ENCODE measurements at regions not wholly inside any gene's neighbourhood (a gene's known extent, or its start where the extent isn't known, plus 50 kb on each side); places are given as distances from the start of the nearest gene placed in this dataset.
"Not testable (repeated sequence)": the region's sequence is repeated elsewhere in the genome, so short reads cannot be mapped to it uniquely, and the experiment has no call there.

DNA sequence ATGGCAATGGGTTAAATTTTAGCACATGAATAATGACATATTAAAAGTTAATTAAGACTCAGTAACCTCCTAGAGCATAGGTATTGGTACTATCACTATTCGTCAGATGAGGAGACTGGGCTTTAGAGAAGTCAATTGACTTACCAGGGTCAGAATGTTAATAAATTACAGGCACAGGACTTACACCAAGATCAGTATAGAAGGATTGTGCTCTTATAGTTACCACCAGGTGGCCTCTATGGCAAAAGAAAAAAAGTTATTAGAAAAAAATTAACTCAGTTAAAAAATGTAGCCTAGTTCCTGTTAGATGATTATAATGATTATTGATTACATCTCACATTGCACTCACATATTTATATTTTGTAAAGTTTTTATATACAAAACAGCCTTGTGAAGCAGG is 1163.7 kb downstream of the FAM181B start:
- no peak for DNase-seq

DNA sequence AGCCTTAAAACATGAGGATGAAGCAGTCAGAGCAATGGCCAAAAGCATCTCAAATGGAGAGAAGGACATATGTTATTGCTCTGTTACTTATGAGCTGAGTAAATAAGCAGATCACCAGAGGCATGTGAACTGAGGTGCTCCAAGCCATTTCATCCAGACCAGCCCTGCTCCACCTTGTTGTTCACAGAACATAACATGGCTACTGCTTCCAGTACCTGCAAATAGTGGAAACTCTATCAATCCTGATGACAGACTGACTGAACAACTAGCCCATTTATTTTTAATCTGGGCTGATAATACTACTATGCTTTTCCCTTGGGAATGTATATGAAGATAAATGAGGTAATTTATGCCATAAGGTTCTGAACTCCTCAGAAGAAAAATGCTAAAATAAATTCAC is 1164.7 kb downstream of the FAM181B start:
- no peak for DNase-seq

DNA sequence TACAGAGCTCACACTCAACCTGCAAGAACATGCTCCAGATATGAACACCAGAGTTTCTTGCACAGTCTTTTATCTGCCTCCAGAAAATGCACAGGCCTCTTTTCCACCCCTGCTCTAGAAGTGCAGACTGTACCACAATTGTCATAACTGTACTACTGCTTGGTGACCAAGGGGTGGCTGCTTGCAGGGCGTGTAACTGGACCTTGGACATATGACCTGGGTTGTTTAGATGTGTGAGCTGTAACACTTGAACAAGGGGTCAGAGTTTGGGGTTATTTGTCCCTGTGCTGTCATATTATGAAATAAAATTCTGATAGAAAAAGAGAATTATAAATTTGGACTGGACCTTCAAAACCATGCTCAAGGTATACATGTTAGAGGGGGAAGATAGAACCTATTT is 1185.5 kb downstream of the FAM181B start:
- no peak for DNase-seq

DNA sequence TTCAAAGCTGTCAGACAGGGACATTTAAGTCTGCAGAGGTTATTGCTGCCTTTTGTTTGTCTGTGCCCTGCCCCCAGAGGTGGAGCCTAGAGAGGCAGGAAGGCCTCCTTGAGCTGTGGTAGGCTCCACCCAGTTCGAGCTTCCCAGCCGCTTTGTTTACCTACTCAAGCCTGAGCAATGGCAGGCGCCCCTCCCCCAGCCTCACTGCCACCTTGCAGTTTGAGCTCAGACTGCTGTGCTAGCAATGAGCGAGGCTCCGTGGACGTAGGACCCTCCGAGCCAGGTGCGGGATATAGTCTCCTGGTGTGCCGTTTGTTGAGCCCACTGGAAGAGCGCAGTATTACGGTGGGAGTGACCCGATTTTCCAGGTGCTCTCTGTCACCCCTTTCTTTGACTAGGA is 1193.9 kb downstream of the FAM181B start:
- not testable (repeated sequence) for DNase-seq

DNA sequence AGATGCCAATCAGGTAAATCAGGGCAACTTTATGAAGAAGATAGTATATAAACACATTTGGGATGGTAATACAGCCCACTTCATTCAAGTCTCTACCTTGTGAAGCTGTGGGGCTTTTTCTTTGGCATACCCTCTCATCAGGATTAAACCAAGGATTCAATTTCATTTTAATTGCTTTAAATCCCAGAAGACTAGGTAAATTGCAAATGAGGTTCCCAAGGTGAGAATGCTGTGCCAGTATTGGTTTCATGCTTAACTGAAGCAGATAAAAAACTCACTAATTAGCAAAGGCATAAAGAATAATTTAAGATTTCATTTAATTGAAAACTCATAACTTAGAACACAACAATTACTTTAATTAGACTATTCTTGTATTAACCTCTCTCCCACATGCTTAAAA is 1218.1 kb downstream of the FAM181B start:
- DNase-seq: no peak

DNA sequence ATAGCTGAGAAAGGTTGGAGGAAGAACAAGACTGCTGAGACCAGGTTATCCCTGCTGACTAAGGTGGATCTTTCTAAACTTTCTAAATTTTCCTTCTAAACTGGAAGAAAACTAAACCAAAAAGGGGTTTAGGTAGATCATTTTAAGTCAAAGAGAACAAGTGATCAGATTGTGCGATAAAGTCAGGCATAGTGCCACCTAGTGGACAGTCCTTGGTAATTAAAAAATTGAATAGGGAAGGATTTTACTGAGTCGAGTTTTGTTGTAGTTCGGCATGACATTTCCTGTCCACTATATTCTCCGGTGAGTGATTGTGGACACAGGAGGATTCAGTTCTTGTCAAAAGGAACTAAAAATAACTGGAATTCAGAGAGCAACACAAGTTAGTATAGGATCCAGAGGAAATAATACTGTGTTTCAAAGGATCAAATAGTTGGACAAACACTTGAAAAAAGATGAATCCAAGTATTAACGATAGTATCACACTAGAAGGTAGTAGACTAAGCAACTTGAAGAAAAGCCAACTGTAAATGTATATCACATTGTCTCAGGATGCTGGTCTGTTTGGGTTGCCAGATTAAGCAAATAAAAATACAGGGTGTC is 1236.4 kb downstream of the FAM181B start:
- peak; percentile 35 for DNase-seq

DNA sequence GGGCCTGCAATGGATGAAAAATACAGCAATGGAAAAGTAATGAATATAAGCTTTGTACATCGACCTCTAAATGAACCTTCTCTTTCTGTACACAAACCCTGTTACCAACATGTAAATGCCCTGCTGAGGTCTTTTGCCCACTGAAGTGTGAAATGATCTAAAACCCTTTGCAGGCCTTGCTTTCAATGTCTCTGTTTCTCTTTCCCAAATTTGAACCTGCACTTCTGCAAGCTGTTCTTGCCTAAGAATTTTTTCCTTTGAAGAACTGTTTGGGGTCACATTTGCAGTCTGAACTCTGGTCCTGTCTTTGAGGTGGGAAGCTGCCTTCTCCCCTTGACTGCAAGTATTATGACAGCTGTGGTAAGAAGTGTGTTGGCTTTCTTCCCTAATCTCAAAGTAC is 1237.1 kb downstream of the FAM181B start:
- DNase-seq: peak; percentile 8

DNA sequence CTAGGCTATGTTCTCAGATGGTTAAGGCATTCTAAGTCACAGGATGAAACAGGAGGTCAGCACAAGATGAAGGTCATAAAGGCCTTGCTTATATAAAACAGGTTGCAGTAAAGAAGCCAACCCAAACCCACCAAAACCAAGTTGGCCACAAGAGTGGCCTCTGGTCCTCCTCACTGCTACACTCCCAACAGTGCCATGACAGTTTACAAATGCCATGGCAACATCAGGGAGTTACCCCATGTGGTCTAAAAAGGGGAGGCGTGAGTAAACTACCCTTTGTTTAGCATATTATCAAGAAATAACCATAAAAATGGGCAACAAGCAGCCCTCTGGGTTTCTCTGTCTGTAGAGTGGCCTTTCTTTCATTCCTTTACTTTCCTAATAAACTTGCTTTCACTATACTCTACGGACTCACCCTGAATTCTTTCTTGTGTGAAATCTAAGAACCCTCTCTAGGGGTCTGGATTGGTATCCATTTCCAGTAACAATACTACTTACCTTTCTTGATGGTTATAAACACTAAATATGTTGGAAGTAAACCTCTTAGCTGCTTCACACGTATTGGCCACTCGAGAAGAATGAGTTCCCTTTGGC is 1237.9 kb downstream of the FAM181B start:
- DNase-seq: no peak

DNA sequence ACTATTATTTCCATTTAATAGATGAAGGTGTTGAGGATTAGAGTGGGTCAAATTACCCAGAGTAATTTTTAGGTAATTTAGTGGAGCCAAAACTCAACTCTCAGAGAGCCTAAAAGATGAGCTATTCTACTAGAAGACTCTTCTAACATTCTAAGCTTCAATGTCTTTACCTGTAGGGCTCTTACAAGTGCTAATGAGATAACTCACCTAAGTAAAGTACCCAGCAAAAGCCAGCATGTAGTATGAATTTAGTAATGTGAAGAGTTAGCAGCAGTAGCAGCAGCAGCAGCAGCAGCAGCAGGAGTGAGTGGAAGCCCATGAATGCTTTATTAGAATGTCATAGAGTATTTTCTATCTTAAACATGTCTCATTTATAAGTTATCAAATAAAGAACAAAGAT is 1239.2 kb downstream of the FAM181B start:
- no peak for DNase-seq

DNA sequence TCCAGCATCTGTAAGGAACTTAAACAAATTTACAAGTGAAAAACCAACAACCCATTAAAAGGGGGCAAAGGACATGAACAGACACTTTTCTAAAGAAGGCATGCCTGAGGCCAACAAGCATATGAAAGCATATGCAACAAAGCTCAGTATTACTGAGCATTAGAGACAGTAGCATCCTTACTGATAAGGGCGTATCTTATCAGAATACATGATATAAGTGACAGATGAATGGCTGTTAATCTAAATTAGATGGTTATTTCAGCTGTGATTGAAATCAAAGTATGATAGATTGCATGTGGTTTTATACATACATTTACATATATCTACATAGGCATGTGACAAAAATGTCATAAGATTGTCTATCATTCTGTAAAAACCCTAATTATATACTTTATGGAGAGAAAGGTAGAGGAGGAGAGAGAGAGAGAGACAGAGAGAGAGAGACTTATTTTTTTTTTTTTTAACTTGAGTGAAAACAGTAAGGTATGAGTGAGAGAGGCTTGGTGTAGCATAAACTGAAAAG is 1240.7 kb downstream of the FAM181B start:
- DNase-seq: no peak

DNA sequence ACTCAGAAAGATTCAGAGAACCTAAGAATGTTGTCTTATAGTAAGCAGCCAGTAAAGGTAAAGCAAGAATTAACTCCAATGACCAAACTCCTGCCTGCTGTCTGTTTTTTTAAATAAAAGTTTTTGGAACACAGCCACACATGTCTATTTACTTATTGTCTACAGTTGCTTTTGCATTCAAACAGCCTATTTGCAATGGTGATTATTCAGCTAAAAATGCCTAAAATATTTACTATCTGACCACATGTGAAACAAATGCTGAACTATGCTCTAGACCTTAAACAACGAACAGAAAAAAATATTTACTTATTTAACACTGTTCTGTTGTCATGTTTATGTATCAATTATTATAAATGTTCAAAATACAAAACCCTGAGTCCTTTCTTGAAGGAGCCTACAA is 1246.6 kb downstream of the FAM181B start:
- no peak for DNase-seq

DNA sequence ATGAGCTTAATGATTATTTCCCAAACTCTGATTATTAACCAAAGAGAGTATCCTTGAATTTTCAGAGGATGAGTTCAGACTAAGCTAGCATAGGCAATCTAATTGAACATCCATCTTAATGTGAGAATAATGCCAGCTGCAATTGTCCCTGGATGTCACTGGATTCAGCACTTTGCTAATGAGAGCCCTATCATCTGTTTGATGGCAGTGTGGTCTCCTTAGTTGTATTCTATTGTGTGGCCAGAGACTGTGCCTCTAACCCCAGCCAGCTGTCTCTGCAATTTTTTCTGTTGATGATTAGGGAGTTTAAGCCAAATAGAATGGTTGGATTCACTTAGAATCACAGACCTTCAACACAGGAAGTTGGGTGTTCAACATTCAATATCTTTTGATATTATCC is 1249.5 kb downstream of the FAM181B start:
- no peak for DNase-seq

DNA sequence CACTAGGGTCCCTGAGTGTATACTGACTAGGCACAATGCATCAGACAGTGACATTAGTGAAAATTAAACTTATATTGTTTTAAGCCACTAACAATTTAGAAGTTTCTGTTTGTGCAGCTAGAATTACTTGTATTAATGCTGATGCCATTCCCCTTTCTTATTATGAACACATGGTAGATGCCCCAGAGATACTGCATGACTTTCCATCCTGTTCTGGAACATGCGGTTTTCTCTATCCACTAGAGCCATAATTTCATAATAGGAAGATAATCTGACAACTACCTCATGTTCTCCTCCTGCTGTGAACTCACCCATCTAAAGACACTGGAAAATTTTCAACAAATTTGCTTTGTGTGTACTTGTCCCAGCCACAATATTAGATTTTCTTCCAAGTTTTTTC is 1256.4 kb downstream of the FAM181B start:
- DNase-seq: no peak

DNA sequence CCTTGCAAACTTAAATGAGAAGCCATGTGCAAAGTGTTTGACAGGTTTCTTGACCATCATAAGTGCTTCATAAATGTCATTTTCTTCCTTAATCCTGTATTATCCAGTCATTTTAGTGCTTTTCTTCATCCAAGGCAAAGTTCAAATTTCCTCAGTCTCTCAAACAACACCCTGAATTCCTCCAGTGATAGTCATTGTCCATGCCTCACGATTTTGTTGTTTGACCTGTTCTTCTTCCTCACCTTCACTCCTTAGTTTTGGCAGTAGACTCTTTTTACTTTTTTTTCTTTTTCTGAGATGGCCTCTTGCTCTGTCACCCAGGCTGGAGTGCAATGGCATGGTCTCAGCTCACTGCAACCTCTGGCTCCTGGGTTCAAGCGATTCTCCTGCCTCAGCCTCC is 1257.3 kb downstream of the FAM181B start:
- no peak for DNase-seq

DNA sequence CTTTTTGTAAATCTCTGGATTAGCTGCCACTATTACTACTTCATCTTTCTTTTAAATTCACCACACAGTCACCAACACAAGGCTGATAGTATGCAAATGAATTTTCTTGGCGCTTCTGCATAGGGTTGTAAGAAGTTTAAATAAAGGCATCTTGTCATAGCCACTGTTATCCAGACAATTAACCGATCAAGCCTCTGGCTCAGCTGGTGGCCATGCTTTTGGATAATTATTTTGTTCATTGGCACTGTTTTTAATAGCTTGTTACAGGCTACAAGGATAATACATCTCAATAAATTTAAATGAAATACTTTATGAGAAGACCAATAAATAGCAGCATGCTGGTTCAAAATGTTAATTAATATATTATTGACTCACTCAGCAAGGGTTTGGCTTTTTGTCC is 1261.0 kb downstream of the FAM181B start:
- no peak for DNase-seq

DNA sequence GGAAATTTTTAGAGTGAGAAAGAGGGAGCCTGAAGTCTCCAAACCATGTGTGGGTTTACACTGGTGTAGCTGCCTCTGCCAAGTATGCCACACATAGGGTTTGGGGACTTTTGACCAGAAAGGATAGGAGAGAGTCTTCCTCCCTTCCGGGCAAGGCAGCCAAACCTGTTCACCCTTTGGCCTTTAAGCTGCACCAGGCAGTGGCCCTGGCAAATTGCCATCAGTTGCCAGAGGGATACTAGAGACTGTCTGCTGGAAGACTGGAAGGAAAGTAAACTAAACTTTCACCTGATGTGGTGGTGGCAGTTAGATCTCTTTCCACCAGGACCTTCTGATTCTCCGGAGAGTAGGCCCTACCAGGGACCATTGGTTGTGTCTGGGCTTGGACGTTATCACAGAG is 1263.2 kb downstream of the FAM181B start:
- no peak for DNase-seq

DNA sequence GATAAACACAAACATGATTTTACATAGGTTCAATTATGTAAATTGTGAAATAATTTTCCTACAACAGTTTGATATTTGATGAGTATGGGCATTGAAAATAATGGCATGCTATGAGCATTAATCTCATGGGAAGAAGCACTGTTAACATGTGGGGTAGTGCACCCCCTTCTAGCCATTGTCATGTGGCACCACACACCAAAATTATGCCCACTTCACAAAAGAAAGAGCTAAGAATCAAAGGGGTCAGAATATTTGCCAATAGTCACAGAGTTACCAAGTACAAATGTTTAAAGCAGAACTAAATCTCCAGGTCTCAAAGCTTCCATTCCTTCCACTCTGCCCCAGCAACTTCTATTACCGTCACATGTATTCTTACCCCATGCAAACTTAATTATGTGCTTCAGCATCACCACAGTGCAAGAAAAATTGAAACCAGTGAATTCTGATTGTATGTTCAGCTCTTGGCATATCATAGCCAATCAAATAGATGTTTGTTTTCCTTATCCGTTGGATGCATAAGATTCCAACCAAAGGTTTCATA is 1273.8 kb downstream of the FAM181B start:
- DNase-seq: no peak

DNA sequence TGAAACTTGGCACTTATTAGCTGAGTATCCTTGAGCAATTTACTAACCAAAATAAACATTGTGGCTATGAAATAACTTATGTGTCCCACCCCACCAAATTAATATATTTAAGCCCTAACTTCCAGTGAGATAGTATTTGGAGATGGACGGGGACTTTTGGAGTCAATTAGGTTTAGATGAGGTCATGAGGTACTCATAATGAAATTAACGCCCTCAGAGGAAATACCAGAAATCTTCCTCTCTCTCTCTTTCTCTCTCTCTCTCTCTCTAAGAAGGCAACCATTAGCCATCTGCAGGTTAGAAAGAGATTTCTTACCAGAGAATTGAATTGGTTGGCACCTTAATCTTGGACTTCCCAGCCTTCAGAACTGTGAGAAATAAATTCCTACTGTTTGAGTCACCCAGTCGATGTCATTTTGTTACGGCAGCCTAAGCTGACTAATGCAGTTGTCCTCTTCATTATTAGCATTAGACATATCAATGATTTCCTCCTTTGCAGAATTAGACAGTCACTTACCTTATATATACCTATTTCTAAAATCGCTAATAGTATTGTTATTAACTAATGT is 1284.0 kb downstream of the FAM181B start:
- no peak for DNase-seq

DNA sequence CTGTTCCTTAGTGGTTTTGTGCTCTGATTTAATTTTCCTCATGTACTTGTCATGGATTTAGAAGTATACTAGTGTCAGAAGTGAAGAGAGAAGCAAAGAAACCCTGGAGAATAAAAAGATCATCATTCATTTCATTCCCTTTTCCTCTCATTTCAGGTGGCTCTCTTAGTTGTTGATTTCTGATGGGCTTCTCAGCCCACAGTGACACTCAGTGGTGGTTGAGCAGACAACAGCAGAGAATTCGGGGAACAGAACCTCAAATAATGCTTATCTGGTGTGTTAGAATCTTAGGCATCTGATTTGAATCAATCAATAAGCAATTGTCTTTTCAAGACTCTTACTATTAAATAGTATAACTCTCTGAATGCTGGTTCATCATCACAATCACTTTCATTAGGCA is 1289.4 kb downstream of the FAM181B start:
- DNase-seq: no peak

DNA sequence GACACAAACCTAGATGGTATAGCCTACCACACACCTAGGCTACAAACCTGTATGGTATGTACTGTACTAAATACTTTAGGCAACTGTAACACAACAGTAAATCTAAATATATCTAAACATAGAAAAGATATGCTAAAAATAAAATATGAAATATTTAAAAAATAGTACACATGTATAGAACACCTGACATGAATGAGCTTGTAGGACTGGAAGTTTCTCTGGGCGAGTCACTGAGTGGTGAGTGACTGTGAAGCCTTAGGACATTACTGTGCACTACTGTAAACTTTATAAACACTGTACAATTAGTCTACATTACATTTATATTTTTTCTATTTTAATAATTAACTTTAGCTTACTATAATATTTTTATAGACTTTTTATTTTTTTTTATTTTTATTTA is 1301.3 kb downstream of the FAM181B start:
- no peak for DNase-seq

DNA sequence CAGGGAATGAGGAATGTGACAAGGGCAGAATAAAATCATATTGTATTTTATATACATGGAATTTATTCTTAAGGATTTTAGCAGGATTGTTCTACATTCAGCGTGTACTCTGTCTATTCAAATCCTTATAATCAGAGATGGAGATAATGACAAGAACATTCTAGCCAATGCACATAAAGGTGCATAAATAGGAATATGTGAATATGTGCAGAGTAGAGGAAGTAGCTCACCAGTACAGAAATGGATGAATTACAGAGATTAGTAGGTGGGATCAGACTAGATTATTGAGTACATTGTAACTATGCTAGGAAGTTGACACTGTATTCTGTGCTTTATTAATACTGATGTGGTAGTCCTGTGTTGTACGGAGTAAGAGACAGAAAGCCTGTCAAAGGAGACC is 1308.8 kb downstream of the FAM181B start:
- DNase-seq: no peak

DNA sequence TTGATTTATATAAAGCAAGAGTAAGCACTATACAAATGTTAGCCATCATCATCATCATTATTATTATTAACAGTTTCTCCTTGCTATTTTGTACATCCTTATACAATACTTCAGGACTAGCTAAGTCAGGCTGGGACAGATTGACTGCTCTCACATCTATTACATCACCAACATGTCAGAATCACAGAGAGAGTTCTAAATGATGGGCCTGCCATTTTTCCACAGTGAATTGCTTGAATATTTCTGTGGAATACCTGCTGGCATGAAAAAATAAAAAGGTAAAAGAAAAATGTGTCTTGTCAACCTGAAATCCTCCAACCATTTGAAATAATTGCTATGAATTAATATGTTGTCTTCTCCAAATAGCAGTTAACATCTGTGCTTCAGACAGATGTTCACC is 1311.3 kb downstream of the FAM181B start:
- no peak for DNase-seq

DNA sequence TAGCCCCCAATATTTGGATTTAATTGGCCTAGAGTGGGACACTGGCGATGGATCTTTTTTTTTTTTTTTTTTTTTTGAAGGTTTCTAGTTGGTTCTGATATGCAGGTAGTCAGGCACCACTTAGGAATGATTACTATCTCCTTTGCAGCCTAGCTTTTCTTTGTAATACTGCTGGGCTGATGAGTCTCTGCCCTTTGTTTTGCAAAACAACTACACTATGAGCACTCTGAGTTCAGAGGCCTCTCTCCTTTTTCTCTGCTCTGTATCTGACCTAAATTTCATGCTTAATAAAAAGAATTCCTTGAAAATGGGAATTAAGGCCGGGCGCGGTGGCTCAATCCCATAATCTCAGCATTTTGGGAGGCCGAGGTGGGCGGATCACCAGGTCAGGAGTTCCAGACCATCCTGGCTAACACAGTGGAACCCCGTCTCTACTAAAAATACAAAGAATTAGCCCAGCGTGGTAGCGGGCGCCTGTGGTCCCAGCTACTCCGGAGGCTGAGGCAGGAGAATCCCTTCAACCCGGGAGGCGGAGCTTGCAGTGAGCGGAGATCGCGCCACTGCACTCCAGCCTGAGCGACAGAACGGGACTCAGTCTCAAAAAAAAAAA is 1312.3 kb downstream of the FAM181B start:
- no peak for DNase-seq

Measured in left kidney (tissue), 1 donor.